HG02938 (cell line): ENCODE measurements at regions not wholly inside any gene's neighbourhood (a gene's known extent, or its start where the extent isn't known, plus 50 kb on each side); places are given as distances from the start of the nearest gene placed in this dataset.

Experiments
- ATAC-seq: cut with Tn5 transposase; IDR thresholded peaks from one replicate; pipeline ENCODE4 v1.9.1; 2021; ENCODE audit warnings: mild to moderate bottlenecking, moderate library complexity; ENCODE audit not compliant: unreplicated experiment

DNA sequence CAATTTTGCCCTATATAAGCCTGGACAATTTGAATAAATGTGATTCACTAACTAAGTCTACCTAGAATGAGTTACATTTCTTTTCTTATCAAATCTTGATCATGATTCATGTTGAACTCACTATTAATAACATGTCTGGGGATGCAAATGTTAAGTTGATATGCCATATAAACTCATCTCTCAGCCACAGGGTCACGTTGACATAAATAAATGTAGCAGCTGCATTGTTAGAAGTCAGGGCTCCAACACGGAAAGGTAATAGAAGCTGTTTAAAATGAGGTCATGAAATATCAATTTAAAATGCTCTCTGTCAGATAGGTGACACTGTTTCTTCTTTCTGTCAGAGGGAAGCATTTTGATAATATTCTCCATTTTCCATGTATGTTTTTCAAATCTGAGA lies 521.9 kb downstream of the CCDC85A start:
- no peak for ATAC-seq

DNA sequence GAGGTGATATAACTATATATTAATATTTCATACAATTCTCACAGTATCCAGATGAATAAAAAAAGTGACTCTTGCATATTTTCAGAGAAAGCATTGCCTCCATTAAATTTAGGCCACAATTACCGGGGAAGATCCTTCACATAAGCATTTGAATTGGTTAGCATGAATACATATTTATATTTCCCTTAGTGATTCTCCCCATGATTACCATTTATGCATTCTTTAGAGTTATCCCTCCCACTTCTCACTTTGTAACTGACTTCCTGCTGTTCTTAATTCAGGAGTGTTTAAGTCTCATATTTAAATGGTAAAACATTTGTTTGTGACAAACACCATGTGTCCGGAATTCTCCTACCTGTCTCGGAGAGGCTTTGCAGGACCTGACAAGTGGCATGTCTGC lies 523.4 kb downstream of the CCDC85A start:
- no peak for ATAC-seq

DNA sequence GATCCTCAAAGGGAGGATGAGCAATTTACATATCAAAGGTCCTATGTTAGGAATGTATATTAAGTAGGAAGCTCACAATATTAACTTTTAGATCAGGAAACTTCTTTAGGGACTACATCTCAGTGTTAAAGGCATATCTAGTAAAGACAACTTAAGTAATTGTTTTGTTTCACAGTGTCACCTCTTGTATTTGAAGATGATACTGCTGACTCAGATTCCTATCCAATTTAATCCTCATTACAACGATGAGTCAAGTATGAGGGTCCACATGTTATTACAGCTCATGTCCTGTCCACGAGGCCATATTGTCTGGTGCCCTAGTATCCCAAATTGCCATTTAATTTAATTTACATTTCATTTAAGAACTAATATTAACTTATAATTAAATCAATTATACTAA lies 523.9 kb downstream of the CCDC85A start:
- ATAC-seq = no peak

DNA sequence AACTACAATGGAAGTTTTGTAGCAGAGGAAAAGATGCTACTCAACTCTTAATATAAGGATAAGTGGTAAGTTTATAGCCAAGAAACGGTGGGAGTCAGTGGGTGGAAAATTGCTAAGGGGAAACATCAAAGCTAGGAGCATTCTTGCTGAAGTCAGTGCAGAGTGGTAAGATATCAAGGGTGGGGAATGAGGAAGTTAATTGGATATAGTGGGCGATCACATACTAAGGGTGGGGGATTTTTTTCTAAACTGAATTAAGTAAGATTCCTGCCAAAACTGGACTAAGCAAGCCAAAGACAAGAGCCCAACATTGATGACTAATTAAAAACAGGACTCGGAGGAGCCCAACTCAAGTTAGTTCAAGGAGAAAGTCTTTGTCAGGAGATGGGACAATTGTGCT lies 525.4 kb downstream of the CCDC85A start:
- ATAC-seq = no peak

DNA sequence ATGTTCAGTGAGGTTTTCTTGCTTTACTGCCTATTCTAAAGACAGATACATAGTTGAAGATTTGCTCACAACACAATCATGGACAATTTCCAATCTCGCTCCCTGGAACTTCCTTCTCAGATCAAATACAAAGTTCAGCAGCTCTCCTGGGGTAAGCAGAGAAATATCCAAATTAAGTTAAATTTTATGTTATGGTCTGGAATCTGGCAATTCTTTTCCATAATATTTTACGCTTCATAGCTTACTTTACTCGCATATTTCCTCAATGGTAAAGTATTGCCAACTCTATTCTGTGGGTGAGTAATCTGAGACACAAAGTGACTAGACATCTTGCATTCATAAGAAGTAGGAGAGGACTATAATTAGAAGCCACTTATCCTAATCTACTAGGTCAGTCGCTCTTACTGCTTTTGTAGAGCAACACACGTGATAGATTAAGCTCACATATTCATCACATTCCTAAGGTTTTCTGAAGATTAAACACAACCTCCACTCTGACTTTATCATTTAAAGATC lies 529.4 kb downstream of the CCDC85A start:
- no peak for ATAC-seq

DNA sequence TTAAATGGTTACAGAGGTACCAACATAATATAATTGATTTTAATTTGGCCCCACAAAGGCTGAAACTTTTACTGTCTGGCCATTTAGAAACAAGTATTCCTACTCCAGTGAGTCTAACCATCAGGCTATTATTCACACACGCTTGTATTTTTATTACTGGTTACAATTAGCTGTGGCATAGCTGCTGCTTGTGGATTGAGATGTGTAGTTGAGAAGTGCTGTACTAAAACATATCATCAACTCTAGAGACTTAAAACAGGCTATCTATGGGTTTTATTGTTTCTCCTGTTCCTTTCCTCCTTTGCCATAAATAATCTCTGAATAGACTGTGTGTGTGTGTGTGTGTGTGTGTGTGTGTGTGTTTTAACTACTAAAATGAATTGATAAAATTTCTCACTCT lies 530.2 kb downstream of the CCDC85A start:
- no peak for ATAC-seq

DNA sequence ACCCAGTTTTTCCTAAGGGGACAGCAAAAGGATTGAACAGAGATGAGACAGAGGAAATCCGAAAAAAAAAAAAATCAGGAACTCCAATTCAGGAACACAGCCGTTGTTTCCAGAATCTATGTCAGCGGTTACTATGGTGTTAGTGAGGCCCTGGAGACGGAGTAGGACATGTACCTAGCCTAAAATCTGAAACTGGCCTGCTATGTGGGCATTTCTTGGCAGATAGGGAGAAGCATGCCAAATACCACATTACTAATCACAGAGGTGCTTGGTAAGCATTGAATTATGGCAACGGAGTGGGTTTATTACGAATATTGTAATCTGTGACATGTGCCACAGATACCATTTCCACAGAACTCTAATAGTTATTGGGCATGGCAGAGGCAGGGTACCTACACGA lies 530.6 kb downstream of the CCDC85A start:
- ATAC-seq = no peak

DNA sequence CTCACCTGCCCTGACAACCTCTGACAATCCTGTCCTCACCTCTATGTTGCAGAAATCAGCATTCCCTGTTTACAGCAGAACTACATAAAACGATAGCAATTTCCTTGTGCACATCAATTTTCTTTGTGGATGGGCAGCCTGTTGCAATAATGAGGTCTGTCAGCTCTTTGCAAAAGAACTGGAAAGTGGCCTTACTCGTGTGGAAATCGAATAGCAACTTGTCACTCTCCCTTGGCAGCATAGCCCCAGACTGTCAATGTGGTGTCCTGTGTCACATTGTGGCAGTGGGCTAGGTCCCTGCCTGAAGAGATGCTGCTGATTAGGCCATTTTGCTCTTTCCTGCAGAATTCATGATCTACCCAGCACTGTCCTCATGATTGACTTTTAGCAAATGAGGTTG lies 531.9 kb downstream of the CCDC85A start:
- no peak for ATAC-seq

DNA sequence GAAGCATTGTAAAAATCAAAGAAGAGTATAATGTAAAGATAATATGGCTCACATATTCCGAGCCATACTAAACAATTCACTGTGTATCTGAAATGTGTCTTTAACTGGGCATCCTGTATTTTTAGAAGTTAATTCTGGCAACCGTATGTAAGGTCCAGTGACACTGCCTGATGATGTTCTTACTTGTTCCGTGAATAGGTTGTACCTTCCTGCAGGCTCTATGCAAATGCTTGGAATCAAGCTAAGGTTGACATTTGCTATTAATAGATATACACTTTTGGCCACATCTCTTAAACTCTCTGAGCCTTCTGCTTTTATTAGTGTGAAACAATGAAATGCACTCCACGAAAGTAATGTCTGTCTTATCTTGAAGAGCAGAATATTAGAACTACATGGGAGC lies 534.6 kb downstream of the CCDC85A start:
- ATAC-seq = no peak

DNA sequence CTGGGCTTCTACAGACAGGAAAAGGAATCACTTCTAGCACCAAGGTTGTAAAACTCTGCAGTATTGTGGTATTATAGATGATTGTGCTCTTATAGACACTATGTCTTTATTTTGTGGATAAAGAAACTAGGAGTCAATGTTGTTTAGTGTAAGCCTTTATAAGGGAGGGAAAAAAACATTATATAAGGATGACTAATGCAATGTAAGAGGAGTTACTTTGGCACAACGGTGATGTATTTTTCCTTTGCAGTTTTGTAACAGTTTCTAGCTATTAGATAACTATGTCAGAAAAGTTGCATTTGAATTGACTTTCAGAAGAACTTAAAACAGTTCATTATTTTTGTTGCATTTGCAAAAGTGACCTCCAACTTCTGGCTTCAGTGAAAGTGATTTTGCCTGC lies 545.4 kb downstream of the CCDC85A start:
- ATAC-seq = no peak

DNA sequence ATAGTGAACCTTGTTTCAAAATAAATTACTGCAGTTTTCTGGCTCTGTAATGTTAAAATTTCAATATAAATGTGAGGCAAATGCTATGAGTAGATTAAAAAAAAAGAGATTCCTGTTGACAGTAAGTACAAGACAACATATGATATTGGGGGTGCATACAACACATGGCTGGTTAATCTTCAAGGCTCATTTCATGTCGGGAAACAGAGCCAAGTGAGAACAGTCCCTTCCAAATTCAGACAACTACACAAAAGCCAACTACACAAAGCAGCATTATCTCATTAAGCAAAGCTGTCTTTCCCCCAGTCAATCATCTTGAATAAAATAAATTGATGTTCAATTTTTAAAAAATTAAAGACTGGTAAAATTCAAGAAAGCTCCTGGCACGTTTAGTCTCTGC lies 549.2 kb downstream of the CCDC85A start:
- no peak for ATAC-seq

DNA sequence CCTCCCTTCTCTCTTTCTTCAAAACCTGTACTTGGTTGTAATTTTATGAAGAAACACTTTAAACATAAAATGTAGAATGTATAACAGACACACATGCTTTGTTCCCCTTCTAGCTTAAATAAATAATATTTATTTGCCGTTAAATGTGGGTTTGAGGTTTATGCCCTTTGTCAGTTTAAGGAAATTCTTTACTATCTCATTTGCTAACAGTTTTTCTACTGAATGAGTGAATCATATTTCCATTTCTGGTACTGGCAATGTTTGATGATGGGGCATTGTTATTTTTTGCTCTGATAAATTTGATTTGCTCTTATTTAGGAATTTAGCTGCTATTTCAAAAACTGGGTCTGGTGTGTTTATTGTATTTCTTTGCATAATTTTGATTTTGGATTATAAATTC lies 555.6 kb downstream of the CCDC85A start:
- ATAC-seq = no peak

DNA sequence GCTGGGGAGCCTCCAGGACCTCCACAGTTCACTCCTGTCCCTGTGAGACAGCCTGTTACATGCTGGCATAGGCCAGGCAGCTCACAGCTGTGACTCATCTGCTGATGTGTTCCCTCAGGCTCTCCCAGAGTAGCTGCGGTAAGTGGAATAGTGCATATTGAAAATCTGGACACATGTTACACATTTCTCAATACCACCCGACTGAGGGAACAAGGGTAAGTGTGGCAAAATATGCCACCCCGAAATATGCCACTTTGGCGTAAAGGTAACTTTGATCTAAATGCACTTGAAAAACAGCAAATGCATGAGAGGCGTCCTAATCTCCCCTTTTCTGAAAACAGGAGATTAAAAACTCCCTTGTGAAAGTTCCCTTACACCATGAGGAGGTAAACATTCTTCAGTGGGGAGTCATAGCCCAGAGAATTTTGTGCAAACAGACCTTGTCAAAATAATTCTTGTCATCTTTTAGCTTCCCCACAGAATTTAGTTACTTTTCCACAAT lies 557.9 kb downstream of the CCDC85A start:
- ATAC-seq = no peak

DNA sequence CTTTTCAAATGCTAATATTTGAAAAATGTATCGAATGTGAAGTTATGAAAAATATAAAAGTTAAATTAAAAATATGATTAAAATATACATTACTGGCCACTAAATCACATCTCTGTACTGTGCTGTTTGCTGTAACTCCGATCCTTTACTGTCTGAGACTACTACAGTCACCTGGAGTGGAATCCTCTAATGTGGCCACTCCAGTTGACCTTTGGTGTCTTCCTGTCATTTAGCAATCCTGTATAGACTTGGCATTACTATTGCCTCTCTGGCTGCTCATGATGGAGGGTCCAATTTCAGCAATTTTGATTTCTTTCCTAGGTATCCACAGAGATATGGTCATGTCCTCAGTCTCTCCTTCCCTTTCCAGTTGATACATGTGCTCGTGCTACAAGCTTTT lies 560.0 kb downstream of the CCDC85A start:
- ATAC-seq = no peak

DNA sequence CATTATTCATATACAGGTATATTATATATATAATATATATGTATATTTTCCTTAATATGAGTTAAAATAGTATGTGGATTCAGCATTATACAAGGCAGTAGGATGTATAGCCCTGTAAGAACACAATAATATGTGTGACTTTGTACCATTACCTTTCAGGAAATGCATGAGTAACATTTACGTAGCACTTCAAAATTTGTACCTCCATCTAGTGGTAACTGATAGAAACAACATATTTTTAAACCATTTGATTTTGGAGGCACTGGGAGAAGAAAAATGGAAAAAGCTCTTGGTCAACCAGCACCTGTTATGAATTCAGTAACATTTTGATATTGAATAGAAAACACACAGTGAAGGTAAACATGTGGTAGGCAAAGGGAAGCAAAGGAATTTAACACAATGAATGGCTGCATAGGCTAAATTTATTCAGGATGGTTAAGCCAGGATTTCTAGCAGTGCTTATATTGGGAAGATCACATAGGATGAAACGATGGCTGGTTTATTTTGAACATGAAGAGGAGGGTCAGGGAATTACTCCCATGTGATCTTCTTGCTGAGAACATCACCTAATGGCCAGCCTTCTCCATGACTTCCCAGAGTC lies 565.5 kb downstream of the CCDC85A start:
- peak; percentile 58 for ATAC-seq

DNA sequence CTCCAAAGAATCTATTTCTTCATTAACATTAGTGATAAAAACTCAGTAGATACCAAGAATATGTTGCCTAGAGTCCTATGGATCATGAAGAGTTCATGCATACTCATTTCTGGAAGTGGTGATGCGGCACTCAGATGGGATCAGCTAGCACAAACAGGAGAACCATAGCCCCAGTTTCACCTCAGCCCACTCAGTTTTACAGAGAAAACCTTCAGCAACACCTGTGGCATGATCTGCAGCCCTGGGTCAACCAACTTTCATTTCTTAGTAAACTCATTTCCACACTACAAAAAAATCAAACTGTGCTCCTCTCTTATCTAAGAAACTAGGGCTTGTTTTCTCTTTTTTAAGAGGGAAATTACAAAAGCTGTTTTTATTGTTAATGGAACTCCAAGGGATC lies 569.4 kb downstream of the CCDC85A start:
- no peak for ATAC-seq

DNA sequence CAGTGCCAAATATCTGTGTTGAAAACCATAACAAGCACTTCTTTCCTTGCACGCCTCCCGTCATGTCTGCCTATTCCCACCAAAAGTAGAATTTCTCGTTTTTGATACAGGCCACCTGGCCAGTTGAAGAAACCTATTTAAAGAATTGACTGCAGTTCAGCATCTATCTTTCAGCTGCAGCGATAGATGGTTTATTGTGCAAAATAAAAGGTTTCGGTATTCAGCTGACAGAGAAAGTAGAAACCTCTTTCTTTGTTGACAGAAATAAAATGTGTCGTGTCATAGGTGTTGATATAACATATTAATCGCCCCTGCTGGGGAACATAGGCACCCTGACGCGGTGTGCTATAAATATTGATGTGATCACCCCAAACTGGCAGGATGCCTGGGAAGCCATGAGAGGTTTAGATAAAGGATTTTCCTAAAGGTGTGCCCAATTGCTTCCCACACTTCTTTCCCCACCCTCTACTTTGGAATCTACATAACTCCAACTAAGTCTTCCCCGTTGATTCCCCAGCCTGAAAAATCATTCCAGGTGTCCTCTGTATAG lies 570.4 kb downstream of the CCDC85A start:
- ATAC-seq = no peak

DNA sequence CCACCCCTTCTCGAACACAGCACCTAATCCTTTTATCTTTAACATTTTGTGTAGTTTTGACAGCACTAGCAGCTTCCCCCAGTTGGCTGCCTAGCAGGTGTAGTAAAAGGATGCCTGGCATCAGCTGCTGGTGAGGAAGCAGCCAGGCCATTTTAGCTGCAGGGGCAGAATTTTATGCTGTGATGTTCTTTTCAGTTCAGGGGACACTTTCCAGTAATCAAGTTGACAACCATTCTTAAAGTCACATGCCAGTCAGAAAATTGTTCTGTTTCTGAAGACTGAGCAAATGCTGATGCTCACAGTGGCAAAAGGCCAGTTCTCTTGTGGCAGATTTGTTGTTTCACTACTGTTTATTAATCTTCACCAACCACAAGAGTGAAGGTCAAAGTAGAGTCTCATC lies 570.8 kb downstream of the CCDC85A start:
- no peak for ATAC-seq

DNA sequence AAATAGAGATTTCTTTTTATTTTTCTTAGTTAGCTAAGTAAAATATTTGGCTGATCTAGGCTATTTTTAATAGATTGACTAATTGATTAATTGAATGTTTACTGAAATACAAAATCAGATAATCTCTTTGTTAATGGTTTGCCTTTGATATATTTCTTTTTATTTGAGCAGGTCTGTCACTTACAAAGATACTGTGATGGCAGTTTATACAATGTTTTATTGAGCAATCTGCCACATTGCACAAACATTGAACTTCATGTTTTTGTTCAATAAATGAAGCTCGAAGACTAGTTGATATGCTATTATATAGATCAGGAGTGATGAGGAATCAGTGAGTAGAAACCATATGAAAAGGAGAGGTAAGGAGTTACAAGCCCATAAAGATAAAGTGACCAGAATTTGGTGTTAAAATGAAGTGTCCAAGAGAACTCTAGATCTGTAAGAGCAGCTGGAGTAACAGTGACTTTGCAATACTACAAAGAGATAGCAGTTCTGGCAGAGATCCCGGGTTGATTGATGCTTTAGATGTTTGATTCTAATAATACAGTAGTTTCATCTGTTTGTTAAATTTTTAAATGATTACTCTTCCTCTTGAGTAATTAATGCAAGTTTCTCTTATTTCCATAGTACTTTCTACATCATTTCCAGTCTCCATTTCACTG lies 574.2 kb downstream of the CCDC85A start:
- ATAC-seq = no peak

DNA sequence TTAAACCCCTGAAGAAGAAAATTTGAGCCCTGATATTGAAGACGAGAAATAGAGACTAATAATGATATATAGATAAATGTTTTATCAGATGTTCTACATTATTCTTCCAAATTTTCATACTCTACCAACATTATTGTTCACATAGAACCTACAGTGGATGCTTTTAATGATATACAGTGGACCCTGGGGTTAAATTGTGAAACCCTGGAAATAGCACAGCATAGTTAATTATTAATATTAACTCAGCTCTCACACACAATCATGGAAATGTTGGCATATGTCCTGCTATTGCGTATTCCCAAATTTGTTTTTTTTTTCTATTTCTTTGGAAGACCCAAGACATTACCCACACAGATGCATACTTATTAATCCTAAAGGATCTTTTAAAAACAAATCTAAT lies 579.9 kb downstream of the CCDC85A start:
- ATAC-seq = no peak

DNA sequence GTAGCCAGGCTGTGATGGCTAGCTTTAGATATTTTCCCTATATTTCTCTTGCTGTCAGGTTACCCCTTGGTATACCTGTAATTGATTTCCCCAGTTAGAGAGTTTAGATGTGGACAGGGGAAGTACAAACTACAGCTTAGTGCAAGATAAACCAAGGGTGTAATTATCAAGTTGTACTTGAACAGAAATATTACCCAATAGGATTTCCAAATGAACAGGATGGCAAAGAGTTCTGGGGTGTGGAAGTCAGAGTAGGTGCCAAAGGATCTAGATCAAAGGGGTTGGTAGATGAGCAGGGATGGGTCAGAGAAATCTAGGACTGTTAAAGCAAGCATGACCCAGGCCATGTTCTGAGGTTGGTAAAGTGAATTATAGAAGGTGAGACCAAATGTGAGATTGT lies 585.2 kb downstream of the CCDC85A start:
- no peak for ATAC-seq

DNA sequence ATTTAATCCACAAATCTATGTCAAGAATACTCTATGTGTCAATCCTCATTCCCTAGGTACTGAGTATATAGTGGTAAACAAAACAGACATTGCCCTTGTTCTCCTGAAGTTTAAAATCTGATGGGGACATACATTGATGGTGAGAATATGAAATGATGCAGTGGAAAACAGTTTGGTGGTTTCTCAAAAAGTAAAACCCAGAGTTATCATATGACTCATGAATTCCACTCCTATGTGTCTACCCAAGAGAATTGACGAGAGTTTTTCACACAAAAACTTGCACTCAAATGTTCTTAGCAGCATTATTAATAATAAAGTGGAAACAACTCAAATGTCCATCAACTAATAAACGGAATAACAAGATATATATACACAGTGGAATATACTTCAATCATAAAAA lies 586.7 kb downstream of the CCDC85A start:
- ATAC-seq = no peak
